HEK293T (cell line): ENCODE measurements at regions not wholly inside any gene's neighbourhood (a gene's known extent, or its start where the extent isn't known, plus 50 kb on each side); places are given as distances from the start of the nearest gene placed in this dataset.

Experiments used
- CTCF ChIA-PET: fragments of 350-600 bp; formaldehyde crosslinking; extraction: SDS; loops from one replicate; lab custom pipeline; 2021; ENCODE audit warnings: antibody characterized with exemption, inconsistent platforms; lab: Yijun Ruan, JAX
- POLR2A ChIA-PET: fragments of 350-600 bp; formaldehyde crosslinking; extraction: SDS; loops from one replicate; lab custom pipeline; 2020; ENCODE audit warnings: antibody characterized with exemption, inconsistent platforms; lab: Yijun Ruan, JAX
- DNase-seq: peaks from one replicate; pipeline ENCODE4 v3.0.0; 2012; ENCODE audit warnings: mixed read lengths; ENCODE audit errors: extremely low spot score
- ARNT ChIP-seq: fragments of 450-650 bp; IDR thresholded peaks from 2 replicates; pipeline ENCODE4 v1.6.1; 2017; ENCODE audit warnings: mild to moderate bottlenecking
- BHLHE40 ChIP-seq: fragments of 450-650 bp; IDR thresholded peaks from 2 replicates; pipeline ENCODE4 v1.6.1; 2016; ENCODE audit warnings: mild to moderate bottlenecking, moderate library complexity, borderline replicate concordance
- CTBP1 ChIP-seq: fragments of 450-650 bp; IDR thresholded peaks from 2 replicates; pipeline ENCODE4 v1.6.1; 2016; ENCODE audit warnings: borderline replicate concordance
- ELF4 ChIP-seq: fragments of 450-650 bp; IDR thresholded peaks from 2 replicates; pipeline ENCODE4 v1.6.1; 2017; ENCODE audit warnings: antibody characterized with exemption
- FOXA1 ChIP-seq: fragments of 450-650 bp; IDR thresholded peaks from 2 replicates; pipeline ENCODE4 v1.6.1; 2016; ENCODE audit warnings: mild to moderate bottlenecking
- FOXK2 ChIP-seq: fragments of 450-650 bp; IDR thresholded peaks from 2 replicates; pipeline ENCODE4 v1.6.1; 2016; ENCODE audit warnings: mild to moderate bottlenecking
- FOXM1 ChIP-seq: fragments of 450-650 bp; IDR thresholded peaks from 2 replicates; pipeline ENCODE4 v1.6.1; 2017; ENCODE audit warnings: mild to moderate bottlenecking, borderline replicate concordance
- HDGF ChIP-seq: fragments of 450-650 bp; IDR thresholded peaks from 2 replicates; pipeline ENCODE4 v1.6.1; 2017; ENCODE audit warnings: antibody characterized with exemption, borderline replicate concordance
- L3MBTL2 ChIP-seq: fragments of 450-650 bp; conservative IDR thresholded peaks from 2 replicates; pipeline ENCODE4 v1.6.1; 2016; ENCODE audit warnings: mild to moderate bottlenecking
- LEF1 ChIP-seq: fragments of 450-650 bp; IDR thresholded peaks from 2 replicates; pipeline ENCODE4 v1.6.1; 2017; ENCODE audit warnings: mild to moderate bottlenecking, borderline replicate concordance
- NFRKB ChIP-seq: fragments of 450-650 bp; IDR thresholded peaks from 2 replicates; pipeline ENCODE4 v1.6.1; 2016; ENCODE audit warnings: mild to moderate bottlenecking, moderate library complexity
- SP1 ChIP-seq: fragments of 450-650 bp; IDR thresholded peaks from 2 replicates; pipeline ENCODE4 v1.6.1; 2017
- SUZ12 ChIP-seq: fragments of 450-650 bp; IDR thresholded peaks from 2 replicates; pipeline ENCODE4 v1.6.1; 2016; ENCODE audit warnings: mild to moderate bottlenecking
- TARDBP ChIP-seq: fragments of 450-650 bp; IDR thresholded peaks from 2 replicates; pipeline ENCODE4 v1.6.1; 2016
- ZNF384 ChIP-seq: fragments of 450-650 bp; IDR thresholded peaks from 2 replicates; pipeline ENCODE4 v1.6.1; 2016
- TF ChIP-seq, protein P1 (sequence below): fragments of 450-650 bp; IDR thresholded peaks from 2 replicates; pipeline ENCODE4 v1.6.1; 2016

GRCh38 chr4:178090640-178091411 is 648.6 kb upstream of the AGA start:
- TF ChIP-seq CTBP1: no peak
- no peak for TF ChIP-seq ZNF384
- POLR2A ChIA-PET: no interaction called here
- no peak for DNase-seq
- CTCF ChIA-PET: no interaction called here

DNA sequence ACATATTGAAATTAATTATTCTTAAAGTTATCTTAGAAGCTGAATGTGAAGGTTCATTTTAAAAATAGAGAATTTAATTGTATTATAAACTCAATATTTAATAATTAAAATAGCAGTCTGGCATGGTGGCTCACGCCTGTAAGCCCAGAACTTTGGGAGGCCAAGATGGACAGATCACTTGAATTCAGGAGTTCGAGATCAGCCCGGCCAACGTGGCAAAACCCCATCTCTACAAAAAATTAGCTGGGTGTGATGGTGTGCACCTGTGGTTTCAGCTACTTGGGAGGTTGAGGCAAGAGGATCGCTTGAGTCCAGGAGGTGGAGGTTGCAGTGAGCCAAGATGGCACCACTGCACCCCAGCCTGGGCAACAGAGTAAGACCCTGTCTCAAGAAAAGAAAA is 659.9 kb upstream of the AGA start:
- POLR2A ChIA-PET: no interaction called here
- no peak for TF ChIP-seq ELF4
- TF ChIP-seq FOXM1: no peak
- TF ChIP-seq FOXA1: no peak
- TF ChIP-seq SP1: no peak
- no peak for TF ChIP-seq BHLHE40
- no peak for TF ChIP-seq HDGF
- no peak for TF ChIP-seq CTBP1
- TF ChIP-seq NFRKB: no peak
- TF ChIP-seq, protein P1, sequence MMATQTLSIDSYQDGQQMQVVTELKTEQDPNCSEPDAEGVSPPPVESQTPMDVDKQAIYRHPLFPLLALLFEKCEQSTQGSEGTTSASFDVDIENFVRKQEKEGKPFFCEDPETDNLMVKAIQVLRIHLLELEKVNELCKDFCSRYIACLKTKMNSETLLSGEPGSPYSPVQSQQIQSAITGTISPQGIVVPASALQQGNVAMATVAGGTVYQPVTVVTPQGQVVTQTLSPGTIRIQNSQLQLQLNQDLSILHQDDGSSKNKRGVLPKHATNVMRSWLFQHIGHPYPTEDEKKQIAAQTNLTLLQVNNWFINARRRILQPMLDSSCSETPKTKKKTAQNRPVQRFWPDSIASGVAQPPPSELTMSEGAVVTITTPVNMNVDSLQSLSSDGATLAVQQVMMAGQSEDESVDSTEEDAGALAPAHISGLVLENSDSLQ: no peak
- CTCF ChIA-PET: no interaction called here
- DNase-seq: no peak

DNA sequence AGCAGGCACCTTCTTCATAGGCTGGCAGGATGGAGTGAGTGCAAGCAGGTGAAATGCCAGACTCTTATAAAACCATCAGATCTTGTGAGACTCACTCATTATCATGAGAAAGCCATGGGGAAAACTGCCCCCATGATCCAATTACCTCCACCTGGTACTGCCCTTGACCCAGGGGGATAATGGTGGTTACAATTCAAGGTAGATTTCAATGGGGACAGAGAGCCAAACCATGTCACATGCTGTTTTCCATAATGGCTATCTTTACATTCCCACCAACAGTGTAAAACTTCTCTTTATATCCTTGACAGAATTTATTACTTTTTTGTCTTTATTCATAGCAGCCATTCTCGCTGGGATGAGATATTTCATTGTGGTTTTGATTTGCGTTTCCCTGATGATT is 663.0 kb upstream of the AGA start:
- no peak for DNase-seq
- ChIA-PET CTCF (no interaction called here), POLR2A (no interaction called here)
- TF ChIP-seq FOXK2 (no peak), L3MBTL2 (no peak), FOXA1 (no peak), ZNF384 (no peak), TARDBP (no peak), NFRKB (no peak), SP1 (no peak), HDGF (no peak), BHLHE40 (no peak), ELF4 (no peak), CTBP1 (no peak), FOXM1 (no peak), SUZ12 (no peak), ARNT (no peak), LEF1 (no peak)
- TF ChIP-seq, protein P1: no peak

DNA sequence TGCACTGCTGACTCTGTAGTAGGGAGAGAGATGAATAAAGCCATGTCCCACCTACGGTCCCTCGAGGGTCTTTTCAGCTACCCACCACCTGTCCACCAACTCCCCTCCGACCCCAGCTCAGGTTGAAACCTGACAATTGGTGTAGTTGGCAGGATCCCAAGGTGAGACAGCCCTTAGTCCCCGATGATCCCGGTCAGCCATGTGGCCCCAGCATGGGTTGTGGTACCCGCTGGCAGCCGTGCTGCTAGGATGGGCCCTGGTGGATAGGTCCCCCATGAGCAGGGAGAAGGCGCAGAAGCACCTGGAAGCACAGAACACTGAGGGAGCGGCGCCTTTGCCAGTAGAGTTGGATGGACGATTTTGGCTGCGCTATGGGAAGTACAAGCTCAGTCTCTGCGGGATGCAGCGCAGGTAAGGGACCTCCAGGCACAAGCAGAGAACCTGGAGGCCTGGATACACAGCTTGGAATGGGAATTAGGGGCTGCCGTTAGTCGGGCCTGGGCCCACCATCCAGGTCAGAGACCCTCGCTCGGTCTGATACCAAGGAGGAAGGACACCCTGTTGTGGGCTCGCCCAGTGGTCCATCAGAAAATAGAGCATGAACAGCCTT is 694.6 kb upstream of the AGA start:
- ChIA-PET CTCF (no interaction called here), POLR2A (no interaction called here)
- DNase-seq: no peak
- TF ChIP-seq ZNF384 (no peak), LEF1 (no peak), BHLHE40 (no peak), FOXK2 (no peak), NFRKB (no peak), HDGF (no peak), SP1 (no peak), ARNT (no peak), CTBP1 (no peak), L3MBTL2 (no peak), FOXA1 (no peak), FOXM1 (no peak), SUZ12 (no peak), ELF4 (no peak), TARDBP (no peak)
- TF ChIP-seq, protein P1: no peak

DNA sequence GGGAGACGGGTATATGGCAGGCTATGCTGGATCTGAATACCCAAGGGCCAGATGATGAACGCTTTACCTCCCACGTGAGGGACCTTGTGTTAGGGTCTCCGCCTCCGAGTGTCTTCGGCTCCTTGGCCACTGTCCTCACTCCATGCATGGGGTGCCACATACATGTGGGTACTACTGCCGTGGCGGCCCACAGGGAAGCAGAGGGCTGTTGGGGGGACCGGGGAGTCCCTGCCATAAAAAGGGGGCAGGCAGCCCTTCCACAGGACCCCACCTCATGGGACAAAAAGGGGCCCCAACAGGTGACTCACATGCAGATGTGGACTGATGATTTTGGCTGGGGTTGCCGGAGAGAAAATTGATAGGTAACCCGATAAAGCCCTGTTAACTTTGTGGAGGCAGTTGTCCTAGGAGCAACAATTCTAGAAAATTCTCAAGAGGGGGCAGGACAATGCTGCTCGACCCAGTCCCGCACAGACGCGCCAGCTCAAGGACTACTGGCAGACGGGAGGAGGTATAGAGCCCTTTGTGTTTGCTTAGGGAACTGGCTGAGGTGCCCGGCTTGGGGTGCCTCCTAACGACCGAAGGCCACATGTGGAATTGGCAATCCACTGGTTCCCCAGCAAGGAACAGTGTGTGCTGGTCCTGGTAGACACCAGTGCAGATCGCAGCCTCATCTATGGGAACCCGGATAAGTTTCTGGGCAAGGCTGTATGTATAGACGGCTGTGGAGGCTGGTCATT is 695.7 kb upstream of the AGA start:
- TF ChIP-seq HDGF: no peak
- no peak for TF ChIP-seq FOXA1
- no peak for TF ChIP-seq NFRKB
- TF ChIP-seq SP1: no peak
- no peak for TF ChIP-seq TARDBP
- no peak for TF ChIP-seq L3MBTL2
- TF ChIP-seq ZNF384: no peak
- ChIA-PET CTCF (no interaction called here), POLR2A (no interaction called here)
- no peak for DNase-seq

GRCh38 chr4:178138491-178138890 is 696.3 kb upstream of the AGA start:
- ChIA-PET CTCF (no interaction called here), POLR2A (no interaction called here)
- no peak for DNase-seq
- TF ChIP-seq LEF1: no peak
- TF ChIP-seq FOXM1: no peak
- TF ChIP-seq NFRKB: no peak
- no peak for TF ChIP-seq ZNF384
- no peak for TF ChIP-seq FOXK2
- TF ChIP-seq BHLHE40: no peak
- no peak for TF ChIP-seq CTBP1
- TF ChIP-seq L3MBTL2: no peak
- TF ChIP-seq HDGF: no peak
- no peak for TF ChIP-seq FOXA1
- TF ChIP-seq ELF4: no peak
- no peak for TF ChIP-seq SUZ12
- no peak for TF ChIP-seq SP1
- TF ChIP-seq ARNT: no peak
- TF ChIP-seq TARDBP: no peak
